NT2/D1 (cell line): ENCODE measurements at regions not wholly inside any gene's neighbourhood (a gene's known extent, or its start where the extent isn't known, plus 50 kb on each side); places are given as distances from the start of the nearest gene placed in this dataset.

Experiments
- DNase-seq: peaks from one replicate; pipeline ENCODE4 v3.0.0-alpha.2; 2011; ENCODE audit warnings: low read depth, low spot score
- H3K27me3 ChIP-seq: 2 replicates; pipeline ENCODE4 v1.6.0; 2011; ENCODE audit warnings: mild to moderate bottlenecking; ENCODE audit not compliant: insufficient read length, insufficient read depth
- H3K36me3 ChIP-seq: 2 replicates; pipeline ENCODE4 v1.6.1; 2011; ENCODE audit warnings: mild to moderate bottlenecking, low read length, mixed read lengths; ENCODE audit not compliant: insufficient read depth, insufficient read length
- H3K4me1 ChIP-seq: 2 replicates; pipeline ENCODE4 v1.5.1; 2011; ENCODE audit not compliant: insufficient read depth, insufficient read length
- H3K4me3 ChIP-seq: 2 replicates; pipeline ENCODE4 v1.5.1; 2011; ENCODE audit warnings: low read depth; ENCODE audit not compliant: insufficient read length
- H3K9ac ChIP-seq: 2 replicates; pipeline ENCODE4 v1.6.0; 2011; ENCODE audit warnings: low read depth; ENCODE audit not compliant: insufficient read length
- H3K9me3 ChIP-seq: 2 replicates; pipeline ENCODE4 v1.5.1; 2011; ENCODE audit warnings: mild to moderate bottlenecking, low read length; ENCODE audit not compliant: insufficient read depth
- SUZ12 ChIP-seq: IDR thresholded peaks from 2 replicates; pipeline ENCODE4 v1.6.1; 2011; ENCODE audit not compliant: insufficient read length, insufficient read depth; ENCODE audit errors: extremely low read depth
- YY1 ChIP-seq: IDR thresholded peaks from 2 replicates; pipeline ENCODE4 v1.6.1; 2011; ENCODE audit not compliant: insufficient read length, insufficient read depth
- ZNF274 ChIP-seq: IDR thresholded peaks from 2 replicates; pipeline ENCODE4 v1.6.1; 2011; ENCODE audit warnings: mild to moderate bottlenecking, low read depth, low read length

DNA sequence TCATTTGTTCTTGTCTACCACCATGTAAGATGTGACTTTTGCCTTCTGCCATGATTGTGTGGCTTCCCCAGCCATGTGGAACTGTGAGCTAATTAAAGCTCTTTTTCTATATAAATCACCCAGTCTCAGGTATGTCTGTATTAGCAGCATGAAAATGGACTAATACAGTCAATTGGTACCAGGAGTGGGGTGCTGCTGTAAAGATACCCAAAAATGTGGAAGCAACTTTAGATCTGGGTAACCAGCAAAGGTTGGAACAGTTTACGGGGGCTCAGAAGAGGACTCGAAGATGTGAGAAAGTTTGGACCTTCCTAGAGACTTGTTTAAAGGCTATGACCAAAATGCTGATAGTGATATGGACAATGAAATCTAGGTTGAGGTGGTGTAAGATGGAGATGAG is 488.9 kb downstream of the ISL1 start:
- TF ChIP-seq ZNF274 = no peak

DNA sequence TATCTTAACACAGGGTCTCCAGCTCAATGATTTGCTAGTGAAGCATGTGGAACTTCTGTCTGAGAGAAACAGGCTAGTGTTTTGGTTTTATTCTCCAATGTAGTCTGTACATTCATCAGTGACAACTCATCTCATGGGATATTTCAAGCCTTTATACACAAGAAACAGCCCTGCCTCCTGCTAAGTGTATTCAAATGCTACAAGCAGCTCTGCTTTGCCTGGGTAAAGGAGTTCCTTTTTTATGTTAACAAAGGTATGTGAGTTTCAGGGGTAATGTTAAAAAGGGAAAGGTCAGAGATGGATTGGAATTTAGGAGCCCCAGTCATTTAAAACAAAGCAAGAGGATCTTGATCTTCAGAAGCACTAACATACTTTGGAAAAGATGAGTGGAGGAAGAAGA is 498.7 kb downstream of the ISL1 start:
- DNase-seq = peak; percentile 57
- Histone ChIP-seq H3K9ac (no peak overlapping the region), H3K4me3 (no peak overlapping the region), H3K36me3 (no peaks in the 10 kb centered on the region), H3K27me3 (no peaks in the 10 kb centered on the region), H3K9me3 (no peaks in the 10 kb centered on the region), H3K4me1 (no peaks in the 10 kb centered on the region)
- TF ChIP-seq YY1 (no peak), SUZ12 (no peak), ZNF274 (no peak)

More for the DNA sequence above, 488.9 kb downstream of the ISL1 start:
- H3K9ac ChIP-seq = no peak overlapping the region
- no peak overlapping the region for H3K4me3 ChIP-seq
- H3K27me3 ChIP-seq = no peaks in the 10 kb centered on the region
- H3K36me3 ChIP-seq = no peaks in the 10 kb centered on the region
- H3K9me3 ChIP-seq = no peaks in the 10 kb centered on the region
- H3K4me1 ChIP-seq = no peaks in the 10 kb centered on the region
- no peak for DNase-seq

DNA sequence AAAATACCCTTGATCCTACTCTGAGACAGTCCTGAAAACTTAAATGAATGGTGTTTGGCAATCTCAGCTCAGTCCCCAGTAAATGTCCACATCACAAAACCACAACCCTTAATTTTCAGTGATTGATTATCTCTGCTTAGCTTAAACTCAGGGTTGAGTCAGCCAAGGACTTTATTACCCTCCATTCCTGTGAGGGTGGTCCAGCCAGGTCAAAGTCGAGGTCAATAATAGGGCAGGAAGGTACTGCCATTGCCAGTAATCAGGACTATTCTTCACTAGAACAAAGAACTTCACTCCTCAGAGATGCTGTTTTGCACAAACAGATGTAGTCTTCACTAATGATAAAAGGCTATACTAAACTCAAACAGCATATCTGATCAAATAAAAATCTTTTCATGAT is 499.4 kb downstream of the ISL1 start:
- Histone ChIP-seq H3K9ac (no peak overlapping the region), H3K4me1 (no peaks in the 10 kb centered on the region), H3K4me3 (no peak overlapping the region), H3K27me3 (no peaks in the 10 kb centered on the region), H3K36me3 (no peaks in the 10 kb centered on the region), H3K9me3 (no peaks in the 10 kb centered on the region)
- no peak for TF ChIP-seq YY1
- no peak for TF ChIP-seq ZNF274
- no peak for TF ChIP-seq SUZ12
- no peak for DNase-seq

DNA sequence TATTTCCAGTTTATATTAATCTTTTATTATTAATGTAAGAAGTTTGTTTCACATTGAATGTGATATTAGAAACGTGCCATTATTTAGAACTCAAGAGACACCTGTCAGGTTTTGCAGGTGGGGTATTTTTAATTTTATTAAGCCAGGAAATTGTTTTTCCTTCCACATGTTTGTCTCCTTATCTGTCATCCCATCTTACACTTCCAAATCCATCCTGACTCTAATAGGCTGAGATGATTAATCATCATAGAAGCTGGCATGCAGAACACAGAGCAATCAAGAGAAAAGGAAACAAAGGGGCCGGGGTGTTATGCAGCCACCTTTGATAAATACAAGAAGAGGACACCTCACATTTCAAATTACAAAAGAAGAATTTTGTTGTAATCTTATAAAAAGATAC is 506.5 kb downstream of the ISL1 start:
- Histone ChIP-seq H3K27me3 (no peaks in the 10 kb centered on the region), H3K36me3 (no peaks in the 10 kb centered on the region), H3K4me1 (no peaks in the 10 kb centered on the region), H3K9me3 (no peaks in the 10 kb centered on the region), H3K9ac (no peak overlapping the region), H3K4me3 (no peak overlapping the region)
- no peak for DNase-seq
- no peak for TF ChIP-seq ZNF274
- no peak for TF ChIP-seq YY1
- TF ChIP-seq SUZ12 = no peak

DNA sequence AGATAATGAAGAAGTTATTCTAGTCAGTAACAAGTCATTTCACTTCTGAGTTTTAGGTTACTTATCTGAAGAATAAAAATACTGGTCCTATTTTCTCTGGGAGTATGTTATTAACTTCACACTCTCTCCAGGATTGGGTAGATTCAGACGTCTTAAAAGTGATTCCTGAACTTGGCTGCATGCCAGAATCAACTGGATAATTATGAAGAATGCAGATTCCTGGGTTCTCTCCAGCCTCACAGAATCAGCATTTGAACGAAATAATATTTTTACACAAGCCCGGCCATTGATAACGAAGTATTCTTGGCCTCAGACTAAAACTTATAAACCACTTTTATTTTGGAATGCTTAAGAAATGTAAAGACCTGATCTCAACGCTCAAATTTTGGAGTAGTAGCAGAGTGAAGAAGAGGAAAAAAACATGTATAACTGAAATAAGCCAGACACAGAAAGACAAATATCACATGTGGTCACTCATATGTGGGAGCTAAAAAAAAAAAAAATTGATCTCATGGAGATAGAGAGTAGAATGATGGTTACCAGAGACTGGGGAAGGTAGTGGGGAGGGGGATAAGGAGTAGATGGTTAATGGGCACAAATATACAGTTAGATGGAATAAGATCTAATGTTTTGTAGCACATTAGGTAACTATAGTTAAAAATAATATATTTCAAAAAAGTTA is 507.3 kb downstream of the ISL1 start:
- no peak for DNase-seq
- H3K9ac ChIP-seq = no peak overlapping the region
- TF ChIP-seq YY1 (no peak), SUZ12 (no peak), ZNF274 (no peak)
- H3K9me3 ChIP-seq = no peaks in the 10 kb centered on the region
- no peaks in the 10 kb centered on the region for H3K27me3 ChIP-seq
- H3K4me1 ChIP-seq = no peaks in the 10 kb centered on the region
- no peak overlapping the region for H3K4me3 ChIP-seq
- no peaks in the 10 kb centered on the region for H3K36me3 ChIP-seq

DNA sequence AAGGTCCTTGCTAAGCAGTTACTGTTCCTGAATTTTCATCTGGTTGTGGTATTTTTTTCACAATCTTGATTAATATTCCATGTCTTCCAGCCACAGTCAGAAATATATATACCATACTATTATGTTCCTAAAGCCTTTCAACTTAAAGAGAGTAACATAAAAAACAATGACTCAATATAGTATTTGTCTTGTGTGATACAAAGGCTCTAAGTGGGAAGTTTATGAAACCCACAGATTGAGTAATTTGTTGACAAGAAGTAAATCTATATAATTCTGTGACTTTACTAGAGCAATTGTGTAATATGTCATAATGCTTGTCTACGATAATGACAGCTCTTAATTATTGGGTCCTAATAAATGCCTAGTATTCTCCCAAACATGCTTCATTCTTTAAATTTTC is 509.4 kb downstream of the ISL1 start:
- Histone ChIP-seq H3K9me3 (no peaks in the 10 kb centered on the region), H3K27me3 (no peaks in the 10 kb centered on the region), H3K4me1 (no peaks in the 10 kb centered on the region), H3K36me3 (no peaks in the 10 kb centered on the region), H3K9ac (no peak overlapping the region), H3K4me3 (no peak overlapping the region)
- no peak for TF ChIP-seq YY1
- no peak for TF ChIP-seq ZNF274
- DNase-seq = no peak

DNA sequence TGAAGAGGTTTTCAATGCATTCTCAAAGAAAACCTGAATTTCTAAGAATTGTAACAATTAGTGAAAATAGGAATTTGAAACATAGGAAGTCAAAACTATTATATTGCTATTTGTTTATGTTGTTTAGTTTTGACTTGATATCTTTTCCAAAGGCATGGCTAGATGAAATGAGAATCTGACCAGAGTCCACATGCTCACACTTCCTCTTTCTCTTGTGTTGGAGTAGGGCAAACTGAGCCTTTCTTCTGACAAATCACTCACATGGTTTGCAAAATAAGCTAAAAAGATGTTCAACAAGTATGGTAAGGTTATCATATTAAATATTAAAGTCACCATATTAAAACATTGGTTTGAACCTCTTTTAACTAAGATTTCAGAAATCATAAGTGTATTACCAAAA is 512.6 kb downstream of the ISL1 start:
- no peak overlapping the region for H3K9ac ChIP-seq
- H3K4me1 ChIP-seq = no peaks in the 10 kb centered on the region
- H3K36me3 ChIP-seq = no peaks in the 10 kb centered on the region
- no peak for DNase-seq
- H3K27me3 ChIP-seq = no peaks in the 10 kb centered on the region
- no peak overlapping the region for H3K4me3 ChIP-seq
- H3K9me3 ChIP-seq = no peaks in the 10 kb centered on the region
- TF ChIP-seq ZNF274 (no peak), YY1 (no peak), SUZ12 (no peak)

DNA sequence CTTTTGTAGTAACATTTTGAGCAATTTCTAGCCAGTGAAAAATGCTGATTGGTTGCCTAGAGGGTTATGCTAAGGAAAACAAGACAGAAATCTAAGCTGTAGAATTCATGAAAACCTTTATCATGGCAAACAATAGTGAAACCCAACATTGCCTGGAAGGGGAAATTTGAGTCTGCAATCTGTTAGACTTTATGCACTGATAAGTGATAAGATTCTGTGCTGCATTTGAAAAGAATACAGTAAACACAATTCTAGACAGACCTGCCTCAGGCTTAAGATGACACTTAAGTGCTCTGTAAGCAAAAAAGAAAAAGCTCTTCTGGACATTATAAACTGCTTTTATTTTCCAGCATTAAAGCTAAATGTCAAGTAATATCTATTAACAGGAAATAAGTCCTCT is 519.3 kb downstream of the ISL1 start:
- no peak for DNase-seq
- H3K27me3 ChIP-seq = no peaks in the 10 kb centered on the region
- no peaks in the 10 kb centered on the region for H3K36me3 ChIP-seq
- no peaks in the 10 kb centered on the region for H3K9me3 ChIP-seq
- no peaks in the 10 kb centered on the region for H3K4me1 ChIP-seq
- H3K9ac ChIP-seq = no peak overlapping the region
- H3K4me3 ChIP-seq = no peak overlapping the region
- TF ChIP-seq SUZ12 (no peak), ZNF274 (no peak), YY1 (no peak)
